ENCODE measurements at regions not wholly inside any gene's neighbourhood (a gene's known extent, or its start where the extent isn't known, plus 50 kb on each side); places are given as distances from the start of the nearest gene placed in this dataset.

DNA sequence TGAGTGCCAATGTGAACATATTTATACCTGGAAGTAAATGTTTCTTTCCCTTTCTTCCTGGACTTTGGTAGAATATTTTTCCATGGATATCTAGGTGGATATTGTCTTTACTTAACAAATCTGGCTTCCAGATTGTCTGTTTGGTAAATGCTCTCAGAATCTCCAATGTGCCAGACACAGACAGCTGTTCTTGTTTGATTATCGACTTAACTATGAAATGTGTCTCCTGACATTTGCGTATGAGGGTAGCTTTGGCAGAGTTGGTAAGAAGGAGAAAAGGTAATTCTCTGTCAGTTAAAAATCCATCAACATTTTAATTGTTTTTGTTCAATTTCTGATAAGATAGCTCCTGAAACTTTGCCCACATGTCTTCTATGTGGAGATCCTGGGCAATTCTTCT lies 196.4 kb upstream of the NUDT12 start:
- intact Hi-C loops (cut with micrococcal nuclease), result no loop called here
- ChIA-PET POLR2A (no interaction called here), CTCF (no interaction called here)
- DNase-seq (no peak), ATAC-seq (ENCODE audit: low read depth) (no peak)
- no peak overlapping the region for H2AFZ ChIP-seq (ENCODE audit: insufficient read depth, low read depth, low read length, poor library complexity, severe bottlenecking)
- Mint-ChIP-seq H3K9me3 (ENCODE audit: insufficient read depth) (peaks cover 2% of the 10 kb centered on the region), H3K4me1 (no peaks in the 10 kb centered on the region), H3K4me3 (no peak overlapping the region), H3K27me3 (no peaks in the 10 kb centered on the region), H3K27ac (no peak overlapping the region)
- H3K79me2 ChIP-seq (ENCODE audit: control insufficient read depth, insufficient read depth, low read length), result no peaks in the 10 kb centered on the region
- H3K4me1 ChIP-seq (ENCODE audit: control insufficient read depth in 2 of 2, insufficient read depth in 2 of 2, low read length in 2 of 2), result no peaks in the 10 kb centered on the region
- no CpG with 5 or more reads among the region's 2 CpGs for WGBS (ENCODE audit: insufficient coverage)
- no peak for TF ChIP-seq EZH2 (IDR thresholded peaks at IDR 0.05; ENCODE audit: borderline replicate concordance, insufficient read depth, low read depth, low read length, poor library complexity, severe bottlenecking)
- TF ChIP-seq, protein P1, sequence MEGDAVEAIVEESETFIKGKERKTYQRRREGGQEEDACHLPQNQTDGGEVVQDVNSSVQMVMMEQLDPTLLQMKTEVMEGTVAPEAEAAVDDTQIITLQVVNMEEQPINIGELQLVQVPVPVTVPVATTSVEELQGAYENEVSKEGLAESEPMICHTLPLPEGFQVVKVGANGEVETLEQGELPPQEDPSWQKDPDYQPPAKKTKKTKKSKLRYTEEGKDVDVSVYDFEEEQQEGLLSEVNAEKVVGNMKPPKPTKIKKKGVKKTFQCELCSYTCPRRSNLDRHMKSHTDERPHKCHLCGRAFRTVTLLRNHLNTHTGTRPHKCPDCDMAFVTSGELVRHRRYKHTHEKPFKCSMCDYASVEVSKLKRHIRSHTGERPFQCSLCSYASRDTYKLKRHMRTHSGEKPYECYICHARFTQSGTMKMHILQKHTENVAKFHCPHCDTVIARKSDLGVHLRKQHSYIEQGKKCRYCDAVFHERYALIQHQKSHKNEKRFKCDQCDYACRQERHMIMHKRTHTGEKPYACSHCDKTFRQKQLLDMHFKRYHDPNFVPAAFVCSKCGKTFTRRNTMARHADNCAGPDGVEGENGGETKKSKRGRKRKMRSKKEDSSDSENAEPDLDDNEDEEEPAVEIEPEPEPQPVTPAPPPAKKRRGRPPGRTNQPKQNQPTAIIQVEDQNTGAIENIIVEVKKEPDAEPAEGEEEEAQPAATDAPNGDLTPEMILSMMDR (IDR thresholded peaks at IDR 0.05), result no peak
- H3K27ac ChIP-seq (ENCODE audit: low read length in 2 of 2), result no peak overlapping the region
- no peak overlapping the region for H3K4me2 ChIP-seq (replicated peaks; ENCODE audit: low read depth, low read length, poor library complexity, severe bottlenecking)
- no peak overlapping the region for H3K9ac ChIP-seq (ENCODE audit: low read length)
- H3K4me3 ChIP-seq (ENCODE audit: control extremely low read depth in 1 of 5, extremely low read depth in 1 of 5, insufficient read depth in 1 of 5, low read depth in 2 of 5, low read length in 4 of 5), result no peak overlapping the region
- H3K9me3 ChIP-seq (ENCODE audit: control extremely low read depth in 1 of 3, control insufficient read depth in 2 of 3, insufficient read depth in 1 of 3, low read length in 2 of 3), result peaks cover 0 to 6% (median 0%) of the 10 kb centered on the region in 3 donors
- H4K20me1 ChIP-seq (ENCODE audit: control insufficient read depth, insufficient read depth, low read length, poor library complexity, severe bottlenecking), result no peaks in the 10 kb centered on the region
- H3K27me3 ChIP-seq (replicated peaks in 1 of 4; ENCODE audit: control extremely low read depth in 1 of 4, control insufficient read depth in 3 of 4, insufficient read depth in 4 of 4, low read length in 3 of 4), result no peaks in the 10 kb centered on the region
- no peaks in the 10 kb centered on the region for H3K36me3 ChIP-seq (replicated peaks in 1 of 2; ENCODE audit: control extremely low read depth in 1 of 2, control insufficient read depth in 1 of 2, extremely low read depth in 1 of 2, insufficient read depth in 2 of 2, low read length in 1 of 2)

DNA sequence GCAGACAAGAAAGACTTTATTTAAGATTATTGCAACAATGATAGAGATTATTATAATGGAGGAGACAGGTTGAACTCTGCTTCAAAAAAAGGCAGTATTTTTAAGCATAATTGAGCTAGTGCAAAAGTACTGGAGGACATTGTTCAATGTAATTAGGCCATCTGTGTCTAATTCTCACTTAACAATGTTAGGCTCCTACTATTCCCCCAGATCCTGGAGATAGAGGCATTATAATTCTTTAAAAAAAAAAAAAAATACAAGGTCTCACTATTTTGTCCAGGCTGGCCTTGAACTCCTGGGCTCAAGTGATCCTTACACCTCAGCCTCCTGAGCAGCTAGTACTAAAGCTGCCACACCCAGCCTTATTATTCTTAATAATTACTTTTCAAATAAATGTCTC lies 193.4 kb upstream of the NUDT12 start:
- CTCF ChIA-PET, result no interaction called here
- H3K27ac ChIP-seq (ENCODE audit: low read length in 2 of 2), result no peak overlapping the region
- Mint-ChIP-seq H3K27ac (no peak overlapping the region), H3K4me1 (no peaks in the 10 kb centered on the region), H3K9me3 (ENCODE audit: insufficient read depth) (peaks cover 2% of the 10 kb centered on the region), H3K4me3 (no peak overlapping the region), H3K27me3 (no peaks in the 10 kb centered on the region)
- DNase-seq (no peak), ATAC-seq (ENCODE audit: low read depth) (no peak)
- no peaks in the 10 kb centered on the region for H3K9me3 ChIP-seq (ENCODE audit: control extremely low read depth in 1 of 3, control insufficient read depth in 2 of 3, insufficient read depth in 1 of 3, low read length in 2 of 3)
- intact Hi-C loops (cut with micrococcal nuclease), result no loop called here
- no peaks in the 10 kb centered on the region for H3K27me3 ChIP-seq (replicated peaks in 1 of 4; ENCODE audit: control extremely low read depth in 1 of 4, control insufficient read depth in 3 of 4, insufficient read depth in 4 of 4, low read length in 3 of 4)
- H4K20me1 ChIP-seq (ENCODE audit: control insufficient read depth, insufficient read depth, low read length, poor library complexity, severe bottlenecking), result no peaks in the 10 kb centered on the region
- no peaks in the 10 kb centered on the region for H3K36me3 ChIP-seq (replicated peaks in 1 of 2; ENCODE audit: control extremely low read depth in 1 of 2, control insufficient read depth in 1 of 2, extremely low read depth in 1 of 2, insufficient read depth in 2 of 2, low read length in 1 of 2)
- no peaks in the 10 kb centered on the region for H3K4me1 ChIP-seq (ENCODE audit: control insufficient read depth in 2 of 2, insufficient read depth in 2 of 2, low read length in 2 of 2)
- no peak overlapping the region for H3K9ac ChIP-seq (ENCODE audit: low read length)
- POLR2A ChIA-PET, result no interaction called here
- TF ChIP-seq EZH2 (IDR thresholded peaks at IDR 0.05; ENCODE audit: borderline replicate concordance, insufficient read depth, low read depth, low read length, poor library complexity, severe bottlenecking), result no peak
- TF ChIP-seq, protein P1 (IDR thresholded peaks at IDR 0.05), result no peak
- no peak overlapping the region for H2AFZ ChIP-seq (ENCODE audit: insufficient read depth, low read depth, low read length, poor library complexity, severe bottlenecking)
- H3K4me3 ChIP-seq (ENCODE audit: control extremely low read depth in 1 of 5, extremely low read depth in 1 of 5, insufficient read depth in 1 of 5, low read depth in 2 of 5, low read length in 4 of 5), result no peak overlapping the region
- H3K79me2 ChIP-seq (ENCODE audit: control insufficient read depth, insufficient read depth, low read length), result no peaks in the 10 kb centered on the region
- no peak overlapping the region for H3K4me2 ChIP-seq (replicated peaks; ENCODE audit: low read depth, low read length, poor library complexity, severe bottlenecking)
